Activated naive CD8-positive, alpha-beta T cell treated with anti-CD3 and anti-CD28 coated beads, Interleukin-2, amount 50 U/mL, for 24 hours (primary cell): ENCODE measurements at regions not wholly inside any gene's neighbourhood (a gene's known extent, or its start where the extent isn't known, plus 50 kb on each side); places are given as distances from the start of the nearest gene placed in this dataset.

Experiments
- ATAC-seq: fragments of 150-1000 bp; cut with Tn5 transposase; one replicate; pipeline ENCODE4 v1.10.0; 2021
- DNase-seq: peaks from one replicate; pipeline ENCODE4 v3.0.0; 2021
- H3K27ac Mint-ChIP-seq: one replicate; pipeline ENCODE4 v1.8.0; 2021; ENCODE audit warnings: mild to moderate bottlenecking, mixed read lengths
- H3K27me3 Mint-ChIP-seq: one replicate; pipeline ENCODE4 v1.8.0; 2021; ENCODE audit warnings: mixed read lengths
- H3K36me3 Mint-ChIP-seq: one replicate; pipeline ENCODE4 v1.8.0; 2021; ENCODE audit warnings: low read depth, mixed read lengths
- H3K4me1 Mint-ChIP-seq: one replicate; pipeline ENCODE4 v1.8.0; 2021; ENCODE audit warnings: mixed read lengths
- H3K4me3 Mint-ChIP-seq: one replicate; pipeline ENCODE4 v1.8.0; 2021; ENCODE audit warnings: mild to moderate bottlenecking, moderate library complexity, mixed read lengths
- H3K9me3 Mint-ChIP-seq: one replicate; pipeline ENCODE4 v1.8.0; 2021; ENCODE audit warnings: mixed read lengths

DNA sequence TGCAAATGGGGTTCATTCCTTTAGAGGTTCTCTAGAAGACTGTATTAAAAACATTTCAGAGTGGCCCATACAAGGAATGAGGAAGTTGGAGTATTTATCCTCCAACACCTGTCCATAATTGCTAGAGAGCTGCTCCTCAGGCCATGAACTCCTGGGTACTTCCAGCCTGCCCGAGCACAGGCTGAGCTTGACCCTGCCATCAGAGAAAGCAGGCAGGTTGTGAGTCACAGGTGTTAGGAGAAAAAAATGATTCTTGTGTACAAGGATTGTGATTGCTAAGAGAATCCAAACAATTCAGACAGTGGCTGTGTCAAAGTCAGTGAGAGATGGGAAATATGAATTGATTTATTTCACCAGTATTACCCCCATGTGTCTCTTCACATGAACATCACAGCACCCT is 156.8 kb upstream of the GADL1 start:
- DNase-seq (no peak), ATAC-seq (no peak)
- Mint-ChIP-seq H3K27ac (no peak overlapping the region), H3K27me3 (peaks cover 2% of the 10 kb centered on the region), H3K4me1 (peaks cover 3% of the 10 kb centered on the region), H3K9me3 (peaks cover 10% of the 10 kb centered on the region), H3K4me3 (no peak overlapping the region), H3K36me3 (peaks cover 2% of the 10 kb centered on the region)

DNA sequence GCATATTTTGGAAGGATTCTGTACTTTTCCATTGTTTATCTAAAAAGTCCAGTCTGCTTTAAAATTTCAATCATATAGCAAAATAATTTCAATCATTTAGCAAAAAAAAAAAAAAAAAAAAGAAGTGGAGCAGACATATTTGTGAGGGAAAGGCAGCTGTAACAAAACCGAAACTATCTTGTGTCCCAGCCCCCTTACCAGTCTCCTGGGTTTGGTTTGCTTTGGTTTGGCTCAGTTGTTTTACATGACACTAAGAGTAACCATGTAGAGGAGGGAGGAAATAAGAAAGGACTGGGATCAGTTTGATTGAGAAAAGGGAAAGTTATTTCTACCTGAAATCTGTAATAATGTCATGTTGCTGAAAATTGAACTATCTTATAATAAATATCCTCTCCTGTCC is 158.8 kb upstream of the GADL1 start:
- H3K27ac Mint-ChIP-seq = no peak overlapping the region
- peaks cover 3% of the 10 kb centered on the region for H3K4me1 Mint-ChIP-seq
- ATAC-seq (no peak), DNase-seq (no peak)
- no peak overlapping the region for H3K4me3 Mint-ChIP-seq
- H3K9me3 Mint-ChIP-seq = peaks cover 14% of the 10 kb centered on the region
- H3K36me3 Mint-ChIP-seq = peaks cover 2% of the 10 kb centered on the region
- peaks cover 2% of the 10 kb centered on the region for H3K27me3 Mint-ChIP-seq

DNA sequence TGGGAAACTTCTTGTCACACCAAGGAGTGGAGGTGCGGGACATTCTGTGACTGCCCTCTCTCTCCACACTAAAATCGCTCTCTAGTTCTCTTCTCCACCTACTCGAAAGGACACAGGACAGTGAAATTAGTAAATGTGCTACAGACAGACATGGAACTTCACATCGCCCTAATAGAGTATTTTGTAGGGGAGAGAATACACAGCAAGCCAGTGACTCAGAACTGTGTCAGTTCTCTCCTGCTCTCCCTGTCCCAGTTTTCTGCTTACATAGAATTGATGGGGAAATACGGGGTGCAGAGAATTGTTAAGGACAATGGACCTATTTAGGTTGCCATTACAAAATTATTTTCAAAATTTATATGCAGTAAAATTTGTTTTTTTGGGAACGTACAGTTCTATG is 159.6 kb upstream of the GADL1 start:
- no peak overlapping the region for H3K4me3 Mint-ChIP-seq
- H3K36me3 Mint-ChIP-seq = peaks cover 2% of the 10 kb centered on the region
- no peak overlapping the region for H3K27ac Mint-ChIP-seq
- H3K27me3 Mint-ChIP-seq = peaks cover 2% of the 10 kb centered on the region
- ATAC-seq = no peak
- H3K4me1 Mint-ChIP-seq = peaks cover 3% of the 10 kb centered on the region
- no peak for DNase-seq
- H3K9me3 Mint-ChIP-seq = peaks cover 19% of the 10 kb centered on the region

DNA sequence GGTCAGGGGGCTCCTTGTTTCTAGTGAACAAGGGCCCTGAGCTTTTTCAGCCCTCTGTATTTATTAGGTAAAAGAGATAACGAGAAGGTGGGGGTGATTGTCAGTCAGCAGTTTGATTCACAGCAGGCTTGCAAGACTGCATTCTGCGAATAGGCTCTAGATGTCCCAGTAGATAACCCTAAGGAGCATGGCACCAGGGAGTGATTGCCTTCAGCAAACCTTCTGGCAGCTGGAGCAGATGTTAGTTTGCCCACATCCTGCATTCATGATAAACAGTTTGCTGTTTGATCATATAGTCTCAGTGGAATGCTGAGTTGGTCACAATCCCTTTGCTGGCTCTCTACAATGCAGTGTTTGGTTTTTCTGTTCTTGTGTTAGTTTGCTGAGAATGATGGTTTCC is 161.3 kb upstream of the GADL1 start:
- no peak for ATAC-seq
- no peak for DNase-seq
- Mint-ChIP-seq H3K9me3 (peaks cover 31% of the 10 kb centered on the region), H3K4me1 (no peaks in the 10 kb centered on the region), H3K27me3 (peaks cover 2% of the 10 kb centered on the region), H3K36me3 (peaks cover 2% of the 10 kb centered on the region), H3K27ac (no peak overlapping the region), H3K4me3 (no peak overlapping the region)

DNA sequence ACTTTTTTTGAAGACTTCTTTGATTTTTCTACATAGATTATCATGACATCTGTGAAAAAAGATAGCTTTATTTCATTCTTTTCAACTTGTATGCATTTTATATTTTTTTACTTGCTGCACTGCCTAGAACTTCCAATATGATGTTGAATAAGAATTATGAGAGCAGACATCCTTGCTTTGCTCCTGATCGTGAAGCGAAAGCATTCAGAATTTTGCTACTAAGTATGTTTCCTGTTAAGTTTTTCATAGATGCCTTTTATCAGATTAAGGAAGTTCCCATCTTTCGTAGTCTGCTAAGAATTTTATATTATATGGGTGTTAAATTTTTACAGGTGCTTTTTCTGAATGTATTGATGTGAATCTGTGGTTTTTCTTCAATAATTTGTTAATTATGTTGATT is 163.4 kb upstream of the GADL1 start:
- H3K27ac Mint-ChIP-seq = no peak overlapping the region
- H3K36me3 Mint-ChIP-seq = no peaks in the 10 kb centered on the region
- no peak for DNase-seq
- H3K27me3 Mint-ChIP-seq = no peaks in the 10 kb centered on the region
- no peaks in the 10 kb centered on the region for H3K4me1 Mint-ChIP-seq
- peaks cover 24% of the 10 kb centered on the region for H3K9me3 Mint-ChIP-seq
- H3K4me3 Mint-ChIP-seq = no peak overlapping the region
- no peak for ATAC-seq

DNA sequence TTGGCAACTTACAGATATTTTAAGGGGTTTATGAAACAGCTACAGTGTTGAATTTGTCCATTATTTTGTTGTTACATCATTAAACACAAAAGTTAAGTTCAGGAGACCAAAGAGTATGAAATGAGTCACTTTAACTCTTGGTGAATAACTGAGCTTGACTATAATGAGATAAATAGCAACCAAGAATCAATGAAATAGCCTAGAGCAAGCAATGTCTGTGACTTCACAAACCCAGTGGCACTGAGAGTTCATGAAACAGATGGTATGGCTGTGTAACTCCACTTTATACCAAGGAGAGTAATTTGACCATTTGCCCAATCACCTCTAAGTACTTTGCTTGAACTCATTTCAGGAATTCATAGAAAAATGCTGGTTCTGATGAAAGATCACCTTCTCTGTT is 169.6 kb upstream of the GADL1 start:
- Mint-ChIP-seq H3K27me3 (no peaks in the 10 kb centered on the region), H3K27ac (no peak overlapping the region), H3K9me3 (peaks cover 13% of the 10 kb centered on the region), H3K4me3 (no peak overlapping the region), H3K36me3 (no peaks in the 10 kb centered on the region), H3K4me1 (no peaks in the 10 kb centered on the region)
- ATAC-seq = no peak
- DNase-seq = no peak

DNA sequence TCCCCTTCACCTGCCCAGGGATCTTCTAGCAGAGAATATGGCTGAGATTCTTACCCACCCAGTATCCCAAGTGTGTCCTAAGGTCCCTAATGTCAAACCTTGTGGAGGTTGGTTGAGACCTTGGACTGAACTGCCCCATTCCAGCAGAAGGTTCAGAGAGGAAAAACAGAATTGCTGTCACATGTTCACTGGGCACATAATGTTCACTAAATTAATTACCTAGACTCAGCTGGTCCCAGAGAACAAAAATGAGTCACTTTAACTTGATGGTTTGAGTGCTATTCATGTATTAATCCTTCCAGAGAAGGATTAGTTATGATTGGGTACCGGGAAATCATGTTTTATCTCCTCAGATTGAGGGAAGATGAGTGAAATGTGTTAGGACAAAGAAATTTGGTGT is 171.3 kb upstream of the GADL1 start:
- ATAC-seq (no peak), DNase-seq (no peak)
- Mint-ChIP-seq H3K27ac (no peak overlapping the region), H3K9me3 (peaks cover 4% of the 10 kb centered on the region), H3K4me1 (no peaks in the 10 kb centered on the region), H3K27me3 (no peaks in the 10 kb centered on the region), H3K36me3 (no peaks in the 10 kb centered on the region), H3K4me3 (no peak overlapping the region)

DNA sequence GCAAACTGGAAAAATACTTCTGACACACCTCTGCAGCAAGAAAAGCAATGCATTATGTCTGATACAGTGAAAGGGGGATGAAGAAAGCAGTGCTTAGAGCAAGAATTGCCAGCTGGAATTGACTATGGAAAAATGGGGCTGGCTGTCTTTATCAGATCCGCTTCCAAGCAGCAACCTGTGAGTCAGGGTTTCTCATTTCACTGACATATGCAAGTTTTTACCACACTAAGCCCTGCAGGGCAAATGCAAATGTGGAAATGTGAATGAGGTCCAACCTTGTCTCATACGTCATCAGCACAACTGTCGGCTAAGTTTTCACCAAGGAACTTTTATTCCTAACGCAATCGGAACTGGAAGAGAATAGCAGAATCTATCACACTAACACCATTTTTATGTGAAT is 172.5 kb upstream of the GADL1 start:
- no peak overlapping the region for H3K27ac Mint-ChIP-seq
- H3K9me3 Mint-ChIP-seq = peaks cover 12% of the 10 kb centered on the region
- no peaks in the 10 kb centered on the region for H3K4me1 Mint-ChIP-seq
- H3K4me3 Mint-ChIP-seq = no peak overlapping the region
- no peak for ATAC-seq
- peaks cover 3% of the 10 kb centered on the region for H3K36me3 Mint-ChIP-seq
- H3K27me3 Mint-ChIP-seq = no peaks in the 10 kb centered on the region
- no peak for DNase-seq

DNA sequence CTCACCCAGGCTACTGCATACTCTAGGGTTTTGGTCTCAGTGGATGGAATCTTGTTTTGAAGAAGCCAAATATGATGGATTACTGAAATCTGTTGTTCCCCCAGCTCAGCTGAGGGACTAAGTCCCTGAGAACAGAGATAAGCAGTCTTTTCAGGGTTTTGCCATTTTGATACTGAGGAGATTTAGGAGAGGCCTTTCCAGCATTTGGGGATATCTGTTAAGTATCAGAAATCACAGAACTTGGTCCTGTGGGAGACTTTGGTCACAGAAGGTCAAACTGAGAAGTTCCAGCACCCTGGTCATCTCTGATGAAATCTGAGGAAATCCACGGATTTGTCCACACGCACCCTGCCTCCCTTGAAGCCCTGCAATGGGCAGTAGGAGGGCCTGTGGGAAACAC is 181.0 kb upstream of the GADL1 start:
- H3K27me3 Mint-ChIP-seq = peaks cover 2% of the 10 kb centered on the region
- no peak for ATAC-seq
- no peak overlapping the region for H3K27ac Mint-ChIP-seq
- DNase-seq = no peak
- peaks cover 23% of the 10 kb centered on the region for H3K9me3 Mint-ChIP-seq
- H3K36me3 Mint-ChIP-seq = peaks cover 4% of the 10 kb centered on the region
- no peak overlapping the region for H3K4me3 Mint-ChIP-seq
- H3K4me1 Mint-ChIP-seq = peaks cover 26% of the 10 kb centered on the region

DNA sequence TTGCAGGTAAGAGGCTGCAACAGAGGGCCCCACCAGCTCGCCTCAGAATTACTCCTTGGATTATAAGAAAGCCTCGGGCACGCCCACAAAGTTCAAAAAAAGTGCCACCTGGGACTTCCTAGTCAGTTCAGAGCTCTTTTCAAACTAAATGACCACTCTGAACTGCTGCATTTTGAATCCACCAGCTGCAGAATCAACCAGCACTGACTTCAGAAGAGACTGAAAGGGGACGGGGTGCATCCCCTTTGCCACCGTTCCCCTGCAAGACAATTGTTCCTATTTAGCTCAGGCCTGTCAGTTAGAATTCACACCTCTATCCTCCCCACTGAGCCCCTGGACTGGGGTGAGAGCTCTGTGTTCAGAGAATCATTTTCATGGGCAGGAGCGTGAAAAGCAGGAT is 181.4 kb upstream of the GADL1 start:
- no peak overlapping the region for H3K4me3 Mint-ChIP-seq
- no peak overlapping the region for H3K27ac Mint-ChIP-seq

DNA sequence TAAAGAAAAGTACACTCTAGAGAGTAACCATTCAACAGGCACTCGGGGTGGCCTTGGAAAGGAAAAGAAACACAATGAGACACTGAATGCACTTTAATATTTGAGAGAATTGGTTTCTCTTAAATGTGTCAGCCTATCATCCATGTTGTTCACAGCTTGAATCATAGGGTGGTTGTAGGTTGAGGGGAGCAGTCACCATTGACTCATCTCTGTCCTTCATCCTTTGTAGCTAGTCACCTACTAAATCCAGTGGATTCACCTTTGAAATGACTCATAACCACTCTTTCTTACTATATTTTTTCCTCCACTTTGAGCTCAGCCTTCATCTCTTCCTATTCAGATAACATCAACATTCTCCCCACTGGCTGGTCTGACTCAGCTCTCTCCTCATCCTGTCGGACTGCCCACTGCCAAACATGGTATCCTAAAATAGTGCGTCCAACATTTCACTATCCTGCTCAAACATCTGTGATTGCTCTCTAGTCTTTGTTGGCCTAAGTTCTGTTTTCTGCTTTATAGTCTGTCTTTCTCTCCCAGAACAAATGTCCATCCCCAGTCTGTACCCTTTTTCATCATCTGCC is 182.7 kb upstream of the GADL1 start:
- Mint-ChIP-seq H3K4me1 (peaks cover 29% of the 10 kb centered on the region), H3K9me3 (peaks cover 12% of the 10 kb centered on the region), H3K36me3 (peaks cover 2% of the 10 kb centered on the region), H3K27me3 (peaks cover 3% of the 10 kb centered on the region), H3K4me3 (no peak overlapping the region), H3K27ac (peak overlapping the region; percentile 77)
- peak; percentile 98 for ATAC-seq
- DNase-seq = peak; percentile 41

More for the DNA sequence above, 181.4 kb upstream of the GADL1 start:
- no peak for DNase-seq
- H3K9me3 Mint-ChIP-seq = peaks cover 21% of the 10 kb centered on the region
- ATAC-seq = no peak
- peaks cover 26% of the 10 kb centered on the region for H3K4me1 Mint-ChIP-seq
- peaks cover 4% of the 10 kb centered on the region for H3K36me3 Mint-ChIP-seq
- peaks cover 3% of the 10 kb centered on the region for H3K27me3 Mint-ChIP-seq

DNA sequence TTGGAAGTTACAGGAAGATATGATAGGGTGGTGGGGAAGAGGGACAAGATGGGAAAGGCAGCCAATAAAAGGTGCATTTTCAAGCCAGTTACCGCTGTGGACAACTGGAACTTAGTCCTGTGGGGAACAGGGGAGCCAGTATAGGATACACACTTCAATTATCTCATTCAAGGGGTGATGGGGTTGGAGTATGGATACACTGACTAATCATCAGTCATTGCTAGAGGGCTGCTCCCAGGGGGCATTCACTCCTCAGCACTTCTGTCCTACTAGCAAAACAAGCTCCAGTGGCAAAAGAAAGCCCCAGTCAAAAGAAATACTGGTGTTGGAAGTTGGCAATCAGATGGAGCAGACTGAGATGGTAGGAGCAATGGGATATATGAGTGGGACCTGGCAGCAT is 183.4 kb upstream of the GADL1 start:
- no peak for ATAC-seq
- H3K9me3 Mint-ChIP-seq = peaks cover 7% of the 10 kb centered on the region
- no peak for DNase-seq
- no peak overlapping the region for H3K27ac Mint-ChIP-seq
- H3K4me1 Mint-ChIP-seq = peaks cover 26% of the 10 kb centered on the region
- no peaks in the 10 kb centered on the region for H3K36me3 Mint-ChIP-seq
- peaks cover 3% of the 10 kb centered on the region for H3K27me3 Mint-ChIP-seq
- no peak overlapping the region for H3K4me3 Mint-ChIP-seq

DNA sequence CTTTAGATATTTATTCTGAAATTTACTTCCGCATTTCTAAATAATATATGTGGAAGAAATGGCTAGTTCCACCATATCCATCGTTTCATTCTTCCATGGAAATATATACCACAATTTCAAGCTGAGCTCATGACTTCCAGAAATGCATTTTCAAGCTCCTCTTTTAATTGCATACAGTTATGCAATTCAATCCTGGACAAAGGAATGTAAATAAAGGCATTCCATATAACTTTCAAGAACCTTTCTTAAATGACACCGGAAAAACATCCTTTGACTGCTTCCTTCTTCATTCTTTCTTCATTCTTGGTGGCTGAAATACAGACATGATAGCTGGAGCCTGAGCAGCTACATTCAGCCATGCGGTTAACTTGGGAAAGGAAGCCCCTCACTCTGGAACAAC is 185.2 kb upstream of the GADL1 start:
- Mint-ChIP-seq H3K9me3 (peaks cover 3% of the 10 kb centered on the region), H3K4me3 (no peak overlapping the region)

DNA sequence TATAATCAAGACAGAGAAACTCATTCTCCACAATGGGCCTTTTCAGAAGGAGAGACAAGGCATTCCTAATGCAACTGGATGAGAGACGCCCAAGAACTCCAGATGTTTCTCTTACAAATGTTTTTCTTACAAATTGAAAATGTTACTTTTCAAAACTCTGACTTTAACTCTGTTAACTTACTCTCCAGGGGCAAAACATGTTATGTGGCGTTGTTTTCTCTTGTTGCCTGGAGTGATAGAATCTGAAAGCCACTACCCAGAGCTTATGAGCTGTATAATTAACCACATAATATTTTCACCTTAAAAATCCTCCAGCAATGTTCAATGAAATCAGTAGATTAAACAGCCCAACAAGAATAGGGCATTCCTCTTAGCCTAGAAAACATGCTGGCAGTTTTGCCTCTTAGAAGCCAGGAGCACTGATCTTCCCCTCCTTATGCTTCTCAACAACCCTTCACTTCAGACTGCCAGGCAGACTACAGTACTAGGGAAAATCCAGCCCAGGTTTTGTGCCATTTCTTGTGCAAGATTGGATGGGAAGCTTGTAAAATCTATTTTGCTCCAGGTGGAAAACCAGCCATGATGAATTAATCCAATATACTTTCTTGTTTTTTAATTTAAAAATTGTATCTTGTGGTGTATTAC is 186.7 kb upstream of the GADL1 start:
- peaks cover 19% of the 10 kb centered on the region for H3K4me1 Mint-ChIP-seq
- H3K36me3 Mint-ChIP-seq = no peaks in the 10 kb centered on the region
- DNase-seq (no peak), ATAC-seq (no peak)
- no peak overlapping the region for H3K27ac Mint-ChIP-seq
- H3K9me3 Mint-ChIP-seq = peaks cover 3% of the 10 kb centered on the region
- peaks cover 3% of the 10 kb centered on the region for H3K27me3 Mint-ChIP-seq
- H3K4me3 Mint-ChIP-seq = no peak overlapping the region

More for the DNA sequence above, 185.2 kb upstream of the GADL1 start:
- Mint-ChIP-seq H3K27ac (no peak overlapping the region), H3K4me1 (peaks cover 26% of the 10 kb centered on the region), H3K36me3 (no peaks in the 10 kb centered on the region), H3K27me3 (peaks cover 3% of the 10 kb centered on the region)
- ATAC-seq = no peak
- no peak for DNase-seq

DNA sequence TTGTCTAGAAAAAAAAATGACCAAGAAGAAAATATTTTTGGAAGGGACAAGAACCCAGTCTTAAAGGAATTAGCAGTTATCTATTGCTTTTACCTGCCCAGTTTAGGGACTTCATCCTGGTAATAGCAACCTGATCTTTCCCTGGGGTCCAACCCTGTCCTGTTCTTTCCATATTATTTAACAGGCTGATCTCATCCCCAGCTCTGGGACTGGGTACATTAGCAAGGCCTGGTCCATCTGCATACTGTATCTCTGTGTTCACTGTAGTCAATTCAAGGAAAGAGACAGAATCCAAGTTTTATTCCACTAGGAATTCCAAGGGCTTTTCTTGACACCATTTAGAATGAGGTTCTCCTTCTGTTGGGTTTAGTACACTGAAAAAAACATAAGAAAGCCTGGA is 191.7 kb upstream of the GADL1 start:
- no peak for DNase-seq
- Mint-ChIP-seq H3K27ac (no peak overlapping the region), H3K27me3 (no peaks in the 10 kb centered on the region)

DNA sequence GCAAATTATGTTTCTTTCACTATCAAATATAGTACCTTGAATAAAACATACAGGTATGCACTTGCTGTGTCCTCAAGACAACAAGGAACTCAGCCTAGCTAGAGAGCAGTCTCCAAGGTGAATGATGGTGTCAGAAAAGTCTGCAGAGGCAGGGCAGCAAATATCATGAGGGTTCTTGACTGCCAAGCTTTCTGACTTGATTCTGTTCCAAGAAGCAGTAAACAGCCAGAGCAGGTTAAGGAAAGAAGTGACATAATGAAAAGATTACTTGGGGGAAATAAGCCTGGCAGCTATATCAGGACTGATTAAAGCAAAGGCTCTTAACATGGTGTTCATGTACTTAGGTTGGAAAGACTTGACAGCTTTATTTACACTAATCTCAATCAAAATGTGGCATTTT is 192.2 kb upstream of the GADL1 start:
- ATAC-seq (no peak), DNase-seq (no peak)
- Mint-ChIP-seq H3K4me1 (no peaks in the 10 kb centered on the region), H3K27me3 (no peaks in the 10 kb centered on the region), H3K4me3 (no peak overlapping the region), H3K9me3 (no peaks in the 10 kb centered on the region), H3K27ac (no peak overlapping the region), H3K36me3 (no peaks in the 10 kb centered on the region)

More for the DNA sequence above, 191.7 kb upstream of the GADL1 start:
- Mint-ChIP-seq H3K9me3 (no peaks in the 10 kb centered on the region), H3K4me1 (peaks cover 1% of the 10 kb centered on the region), H3K4me3 (no peak overlapping the region), H3K36me3 (no peaks in the 10 kb centered on the region)
- no peak for ATAC-seq
